Adipocyte (in vitro differentiated cells): ENCODE measurements at regions not wholly inside any gene's neighbourhood (a gene's known extent, or its start where the extent isn't known, plus 50 kb on each side); places are given as distances from the start of the nearest gene placed in this dataset.

Experiments used
- DNase-seq: peaks from one replicate; pipeline ENCODE4 v3.0.0-alpha.2; 2015; ENCODE audit warnings: low read depth
- H3K27me3 ChIP-seq: replicated peaks from 2 replicates; pipeline ENCODE4 v1.7.0; 2013; ENCODE audit warnings: mild to moderate bottlenecking, low read length, moderate library complexity; ENCODE audit not compliant: control insufficient read depth, insufficient read depth
- H3K36me3 ChIP-seq: 2 replicates; pipeline ENCODE4 v1.7.0; 2013; ENCODE audit warnings: low read length, mild to moderate bottlenecking, moderate library complexity; ENCODE audit not compliant: control insufficient read depth, insufficient read depth, severe bottlenecking
- H3K4me1 ChIP-seq: 2 replicates; pipeline ENCODE4 v1.7.0; 2013; ENCODE audit warnings: mild to moderate bottlenecking, low read length, moderate library complexity; ENCODE audit not compliant: control insufficient read depth, insufficient read depth
- H3K4me3 ChIP-seq: 2 replicates; pipeline ENCODE4 v1.7.0; 2013; ENCODE audit warnings: mild to moderate bottlenecking, low read length, moderate library complexity
- H3K9ac ChIP-seq: 2 replicates; pipeline ENCODE4 v1.7.0; 2013; ENCODE audit warnings: mild to moderate bottlenecking, low read length, moderate library complexity
- H3K9me3 ChIP-seq: 2 replicates; pipeline ENCODE4 v1.7.0; 2013; ENCODE audit warnings: mild to moderate bottlenecking, low read length, moderate library complexity; ENCODE audit not compliant: control insufficient read depth

DNA sequence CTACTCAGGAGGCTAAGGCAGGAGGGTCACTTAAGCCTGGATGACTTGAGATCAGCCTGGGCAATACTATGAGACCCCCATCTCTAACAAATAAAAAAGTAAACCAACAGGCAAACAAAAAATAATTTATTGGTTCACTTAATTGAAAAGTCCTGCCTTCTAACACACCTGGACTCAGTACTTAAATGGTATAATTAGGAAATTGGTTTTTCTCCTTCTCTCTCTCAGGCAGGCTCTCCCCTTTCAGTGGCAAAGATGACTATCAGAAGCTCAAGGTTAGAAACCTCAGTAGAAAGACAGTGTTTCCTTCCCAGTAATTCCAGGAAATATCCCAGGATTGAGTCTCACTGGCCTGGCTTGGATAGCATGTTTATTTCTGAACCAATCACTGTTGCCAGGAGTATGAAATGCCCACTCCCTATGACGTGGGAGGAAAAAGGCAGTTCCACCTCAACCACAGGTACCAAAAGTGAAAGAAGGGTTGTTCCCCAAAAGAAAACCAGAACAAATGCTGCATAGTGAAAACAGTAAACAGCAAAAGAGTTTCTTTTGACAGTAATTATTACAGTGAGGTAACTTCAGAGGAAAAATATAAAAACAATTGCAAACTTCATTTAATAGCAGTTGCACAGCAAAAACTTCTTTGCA, 56.3 kb upstream of the SOX6 start:
- H3K9ac ChIP-seq = no peak overlapping the region
- no peak for DNase-seq
- H3K27me3 ChIP-seq = no peaks in the 10 kb centered on the region
- no peaks in the 10 kb centered on the region for H3K9me3 ChIP-seq
- no peaks in the 10 kb centered on the region for H3K36me3 ChIP-seq
- no peak overlapping the region for H3K4me3 ChIP-seq
- H3K4me1 ChIP-seq = no peaks in the 10 kb centered on the region

DNA sequence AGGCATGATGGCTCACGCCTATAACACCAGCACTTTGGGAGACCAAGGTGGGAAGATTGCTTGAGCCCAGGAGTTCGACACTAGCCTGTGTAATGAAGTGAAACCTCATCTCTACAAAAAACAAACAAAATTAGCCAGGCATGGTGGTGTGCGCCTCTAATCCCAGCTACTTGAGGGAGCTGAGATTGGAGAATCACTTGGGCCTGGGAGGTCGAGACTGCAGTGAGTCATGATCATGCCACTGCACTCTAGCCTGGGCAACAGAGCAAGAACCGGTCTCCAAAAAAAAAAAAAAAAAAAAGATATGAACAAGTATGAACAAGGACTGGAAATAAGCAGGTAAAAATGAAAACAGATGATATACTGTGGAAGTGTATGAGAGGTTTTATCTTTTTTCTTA, 54.1 kb upstream of the SOX6 start:
- Histone ChIP-seq H3K9me3 (no peaks in the 10 kb centered on the region), H3K36me3 (no peaks in the 10 kb centered on the region), H3K4me1 (no peaks in the 10 kb centered on the region), H3K4me3 (no peak overlapping the region), H3K27me3 (no peaks in the 10 kb centered on the region), H3K9ac (no peak overlapping the region)
- DNase-seq = no peak

DNA sequence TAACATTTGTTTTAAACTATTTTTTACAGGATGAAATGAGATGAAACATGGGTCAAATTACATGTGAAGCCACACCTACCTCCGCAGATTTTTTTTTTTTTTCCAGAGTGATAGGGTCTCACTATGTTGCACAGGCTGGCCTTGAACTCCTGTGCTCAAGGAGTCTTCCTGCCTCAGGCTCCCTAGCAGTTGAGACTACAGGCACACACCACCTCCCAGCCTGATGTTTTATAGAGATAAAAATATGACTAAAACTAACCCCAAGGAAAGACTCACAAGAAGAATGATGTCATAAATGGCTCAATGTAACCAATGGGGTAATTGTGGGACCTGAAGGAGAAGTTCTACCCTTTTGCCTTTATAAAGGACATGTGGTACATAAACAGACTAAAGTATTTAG, 52.3 kb upstream of the SOX6 start:
- no peaks in the 10 kb centered on the region for H3K27me3 ChIP-seq
- DNase-seq = no peak
- H3K36me3 ChIP-seq = no peaks in the 10 kb centered on the region
- H3K4me1 ChIP-seq = no peaks in the 10 kb centered on the region
- no peak overlapping the region for H3K9ac ChIP-seq
- no peaks in the 10 kb centered on the region for H3K9me3 ChIP-seq
- H3K4me3 ChIP-seq = no peak overlapping the region

DNA sequence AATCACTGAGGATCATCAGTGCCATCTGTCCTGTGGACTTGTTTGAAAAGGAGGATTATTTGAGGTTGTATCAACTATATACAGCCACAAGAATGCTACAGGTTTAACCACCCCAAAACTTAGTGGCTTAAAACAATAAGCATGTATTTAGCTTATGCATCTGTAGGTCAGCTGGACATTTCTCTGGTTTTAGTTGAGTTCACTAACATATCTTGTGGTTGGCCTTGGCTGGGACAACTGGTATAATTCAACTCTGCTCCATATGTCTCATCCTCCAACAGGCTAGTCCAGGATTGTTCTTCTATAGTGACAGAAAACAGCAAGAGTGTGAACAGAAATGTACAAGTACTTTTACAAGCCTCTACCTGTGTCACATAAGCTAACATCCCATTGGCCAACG, 49.9 kb upstream of the SOX6 start:
- Histone ChIP-seq H3K27me3 (no peaks in the 10 kb centered on the region), H3K4me1 (no peaks in the 10 kb centered on the region), H3K36me3 (no peaks in the 10 kb centered on the region), H3K9ac (no peak overlapping the region), H3K9me3 (no peaks in the 10 kb centered on the region), H3K4me3 (no peak overlapping the region)
- DNase-seq = no peak
